ENCODE measurements at regions not wholly inside any gene's neighbourhood (a gene's known extent, or its start where the extent isn't known, plus 50 kb on each side); places are given as distances from the start of the nearest gene placed in this dataset.

GRCh38 chr2:21650569-21650968, 526.8 kb downstream of the TDRD15 start:
- DNase-seq: no peak

- DNase-seq: no peak
Measured at GRCh38 chr2:21655136-21655535, 531.4 kb downstream of the TDRD15 start.

- DNase-seq: no peak
Measured at GRCh38 chr2:21656330-21657075, 532.7 kb downstream of the TDRD15 start.

GRCh38 chr2:21657445-21657844, 533.7 kb downstream of the TDRD15 start:
- no peak for DNase-seq

GRCh38 chr2:21658269-21658668, 534.5 kb downstream of the TDRD15 start:
- no peak for DNase-seq

- DNase-seq: no peak
Measured at GRCh38 chr2:21658907-21659477, 535.2 kb downstream of the TDRD15 start.

- no peak for DNase-seq
Measured at GRCh38 chr2:21664083-21664482, 540.3 kb downstream of the TDRD15 start.

GRCh38 chr2:21667638-21668037, 543.9 kb downstream of the TDRD15 start:
- DNase-seq: no peak

GRCh38 chr2:21668078-21668710, 544.4 kb downstream of the TDRD15 start:
- DNase-seq: no peak

GRCh38 chr2:21676041-21676440, 552.3 kb downstream of the TDRD15 start:
- no peak for DNase-seq

GRCh38 chr2:21676676-21677075, 552.9 kb downstream of the TDRD15 start:
- no peak for DNase-seq

GRCh38 chr2:21683838-21684237, 560.1 kb downstream of the TDRD15 start:
- DNase-seq: no peak

- DNase-seq: no peak
Measured at GRCh38 chr2:21687589-21687988, 563.8 kb downstream of the TDRD15 start.

- no peak for DNase-seq
Measured at GRCh38 chr2:21690005-21690404, 566.2 kb downstream of the TDRD15 start.

- DNase-seq: no peak
Measured at GRCh38 chr2:21693081-21693480, 569.3 kb downstream of the TDRD15 start.

GRCh38 chr2:21694079-21694878, 570.5 kb downstream of the TDRD15 start:
- no peak for DNase-seq

- DNase-seq: no peak
Measured at GRCh38 chr2:21696900-21697299, 573.1 kb downstream of the TDRD15 start.

GRCh38 chr2:21700644-21701043, 576.9 kb downstream of the TDRD15 start:
- DNase-seq: no peak

GRCh38 chr2:21710031-21710430, 586.3 kb downstream of the TDRD15 start:
- DNase-seq: no peak

- DNase-seq: no peak
Measured at GRCh38 chr2:21710496-21710895, 586.7 kb downstream of the TDRD15 start.

GRCh38 chr2:21715887-21716286, 592.1 kb downstream of the TDRD15 start:
- no peak for DNase-seq

GRCh38 chr2:21727101-21727500, 603.3 kb downstream of the TDRD15 start:
- DNase-seq: no peak

- no peak for DNase-seq
Measured at GRCh38 chr2:21728133-21728532, 604.4 kb downstream of the TDRD15 start.

- DNase-seq: no peak
Measured at GRCh38 chr2:21730141-21730540, 606.4 kb downstream of the TDRD15 start.

All from stimulated activated CD4-positive, alpha-beta T cell treated with anti-CD3 and anti-CD28 coated beads, Interleukin-4, amount 100 ng/mL, for 24 hours (primary cell).